ENCODE measurements at regions not wholly inside any gene's neighbourhood (a gene's known extent, or its start where the extent isn't known, plus 50 kb on each side); places are given as distances from the start of the nearest gene placed in this dataset.

DNA sequence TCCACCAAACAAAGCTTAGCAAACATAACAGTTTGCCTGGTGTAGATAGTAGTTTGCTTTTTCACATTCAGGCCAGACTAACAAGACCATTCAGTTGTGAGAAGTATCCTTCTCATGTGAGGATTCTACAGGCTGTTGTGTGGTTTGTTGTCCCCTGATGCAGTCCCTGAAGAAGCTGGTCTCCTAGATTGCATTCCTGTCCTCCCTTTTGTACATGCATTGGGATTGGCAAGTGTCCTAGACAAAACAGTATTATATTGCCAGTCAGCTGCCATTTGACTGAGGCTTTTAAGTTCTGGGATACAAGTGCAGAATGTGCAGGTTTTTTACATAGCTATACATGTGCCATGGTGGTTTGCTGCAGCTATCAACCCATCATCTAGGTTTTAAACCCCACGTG lies 362.0 kb upstream of the IL12A start:
- Histone ChIP-seq H3K27ac (ENCODE audit: insufficient read depth, low read length) (no peak overlapping the region), H3K9ac (ENCODE audit: insufficient read depth, low read length) (no peak overlapping the region), H3K9me3 (ENCODE audit: control insufficient read depth, insufficient read depth, low read depth, low read length) (no peaks in the 10 kb centered on the region), H4K20me1 (ENCODE audit: control insufficient read depth, extremely low read depth, insufficient read depth, low read length) (no peaks in the 10 kb centered on the region), H2AFZ (ENCODE audit: low read length) (no peak overlapping the region), H3K4me2 (ENCODE audit: extremely low read depth, insufficient read depth, low read length) (no peak overlapping the region), H3K4me3 (replicated peaks in 1 of 4; ENCODE audit: control extremely low read depth in 1 of 4, insufficient read depth in 1 of 4, low read depth in 3 of 4, low read length in 4 of 4) (no peak overlapping the region), H3K36me3 (ENCODE audit: control insufficient read depth, insufficient read depth, low read length) (no peaks in the 10 kb centered on the region), H3K27me3 (ENCODE audit: control insufficient read depth, insufficient read depth, low read length) (no peaks in the 10 kb centered on the region), H3K79me2 (ENCODE audit: control insufficient read depth, insufficient read depth, low read length) (no peaks in the 10 kb centered on the region), H3K4me1 (ENCODE audit: control insufficient read depth, extremely low read depth, insufficient read depth, low read length) (peaks cover 6% of the 10 kb centered on the region)
- DNase-seq (ENCODE audit: low read depth in 2 of 2), result no peak
- no peak for TF ChIP-seq CTCF (conservative IDR thresholded peaks at IDR 0.05 in 1 of 2, IDR thresholded peaks at IDR 0.05 in 1 of 2; ENCODE audit: low read depth in 1 of 2, low read length in 2 of 2)
- TF ChIP-seq EZH2 (IDR thresholded peaks at IDR 0.05; ENCODE audit: low read length, missing control alignments), result no peak

DNA sequence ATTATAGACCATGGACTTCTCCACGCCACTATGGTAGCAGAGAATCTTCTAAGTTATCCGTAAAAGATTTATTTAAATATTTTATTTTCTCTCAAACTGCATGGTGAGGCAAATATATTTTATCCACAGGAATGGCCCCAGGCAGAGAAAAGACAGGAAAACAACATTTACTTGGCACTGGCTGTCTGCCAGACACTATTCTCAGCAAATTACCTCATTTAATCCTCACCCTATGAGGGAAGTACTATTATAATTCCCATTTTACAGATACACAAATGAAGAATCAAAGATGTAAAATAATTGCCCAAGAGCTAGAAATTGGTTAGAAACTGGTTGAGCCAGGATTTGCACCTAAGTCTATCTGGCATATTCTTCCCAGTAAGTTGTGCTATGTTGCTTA lies 361.4 kb upstream of the IL12A start:
- no peak for TF ChIP-seq EZH2 (IDR thresholded peaks at IDR 0.05; ENCODE audit: low read length, missing control alignments)
- TF ChIP-seq CTCF (conservative IDR thresholded peaks at IDR 0.05 in 1 of 2, IDR thresholded peaks at IDR 0.05 in 1 of 2; ENCODE audit: low read depth in 1 of 2, low read length in 2 of 2), result no peak
- Histone ChIP-seq H3K4me3 (replicated peaks in 1 of 4; ENCODE audit: control extremely low read depth in 1 of 4, insufficient read depth in 1 of 4, low read depth in 3 of 4, low read length in 4 of 4) (no peak overlapping the region), H4K20me1 (ENCODE audit: control insufficient read depth, extremely low read depth, insufficient read depth, low read length) (no peaks in the 10 kb centered on the region)

GRCh38 chr3:159627634-159628033 lies 361.0 kb upstream of the IL12A start:
- no peak overlapping the region for H3K4me2 ChIP-seq (ENCODE audit: extremely low read depth, insufficient read depth, low read length)
- no peak overlapping the region for H2AFZ ChIP-seq (ENCODE audit: low read length)
- TF ChIP-seq CTCF (conservative IDR thresholded peaks at IDR 0.05 in 1 of 2, IDR thresholded peaks at IDR 0.05 in 1 of 2; ENCODE audit: low read depth in 1 of 2, low read length in 2 of 2) (no peak), EZH2 (IDR thresholded peaks at IDR 0.05; ENCODE audit: low read length, missing control alignments) (no peak)
- no peak overlapping the region for H3K4me3 ChIP-seq (replicated peaks in 1 of 4; ENCODE audit: control extremely low read depth in 1 of 4, insufficient read depth in 1 of 4, low read depth in 3 of 4, low read length in 4 of 4)
- no peaks in the 10 kb centered on the region for H3K79me2 ChIP-seq (ENCODE audit: control insufficient read depth, insufficient read depth, low read length)
- H3K27ac ChIP-seq (ENCODE audit: insufficient read depth, low read length), result no peak overlapping the region
- H4K20me1 ChIP-seq (ENCODE audit: control insufficient read depth, extremely low read depth, insufficient read depth, low read length), result no peaks in the 10 kb centered on the region
- H3K9me3 ChIP-seq (ENCODE audit: control insufficient read depth, insufficient read depth, low read depth, low read length), result no peaks in the 10 kb centered on the region
- H3K27me3 ChIP-seq (ENCODE audit: control insufficient read depth, insufficient read depth, low read length), result no peaks in the 10 kb centered on the region
- no peaks in the 10 kb centered on the region for H3K36me3 ChIP-seq (ENCODE audit: control insufficient read depth, insufficient read depth, low read length)
- no peaks in the 10 kb centered on the region for H3K4me1 ChIP-seq (ENCODE audit: control insufficient read depth, extremely low read depth, insufficient read depth, low read length)
- H3K9ac ChIP-seq (ENCODE audit: insufficient read depth, low read length), result no peak overlapping the region
- no peak for DNase-seq (ENCODE audit: low read depth in 2 of 2)

More for the DNA sequence above, 361.4 kb upstream of the IL12A start:
- H3K36me3 ChIP-seq (ENCODE audit: control insufficient read depth, insufficient read depth, low read length), result no peaks in the 10 kb centered on the region
- no peaks in the 10 kb centered on the region for H3K27me3 ChIP-seq (ENCODE audit: control insufficient read depth, insufficient read depth, low read length)
- H3K9me3 ChIP-seq (ENCODE audit: control insufficient read depth, insufficient read depth, low read depth, low read length), result no peaks in the 10 kb centered on the region
- H3K79me2 ChIP-seq (ENCODE audit: control insufficient read depth, insufficient read depth, low read length), result no peaks in the 10 kb centered on the region
- no peak for DNase-seq (ENCODE audit: low read depth in 2 of 2)
- H3K4me1 ChIP-seq (ENCODE audit: control insufficient read depth, extremely low read depth, insufficient read depth, low read length), result no peaks in the 10 kb centered on the region
- no peak overlapping the region for H3K4me2 ChIP-seq (ENCODE audit: extremely low read depth, insufficient read depth, low read length)
- H2AFZ ChIP-seq (ENCODE audit: low read length), result no peak overlapping the region
- H3K27ac ChIP-seq (ENCODE audit: insufficient read depth, low read length), result no peak overlapping the region
- H3K9ac ChIP-seq (ENCODE audit: insufficient read depth, low read length), result no peak overlapping the region
